HCEC 1CT (cell line): ENCODE measurements at regions not wholly inside any gene's neighbourhood (a gene's known extent, or its start where the extent isn't known, plus 50 kb on each side); places are given as distances from the start of the nearest gene placed in this dataset.

Experiments
- DNase-seq: peaks from one replicate; pipeline ENCODE4 v3.0.0-alpha.2; 2017

GRCh38 chr12:113766131-113766878, 199.8 kb downstream of the RBM19 start:
- no peak for DNase-seq

GRCh38 chr12:113764661-113765060, 201.5 kb downstream of the RBM19 start:
- DNase-seq = no peak

- DNase-seq = no peak
Observed at GRCh38 chr12:113762882-113763816, 203.0 kb downstream of the RBM19 start.

GRCh38 chr12:113762155-113762881, 203.8 kb downstream of the RBM19 start:
- no peak for DNase-seq

GRCh38 chr12:113759135-113759534, 207.0 kb downstream of the RBM19 start:
- no peak for DNase-seq

GRCh38 chr12:113758165-113758924, 207.8 kb downstream of the RBM19 start:
- DNase-seq = no peak

GRCh38 chr12:113757221-113758002, 208.7 kb downstream of the RBM19 start:
- no peak for DNase-seq

GRCh38 chr12:113756609-113757008, 209.5 kb downstream of the RBM19 start:
- no peak for DNase-seq

GRCh38 chr12:113755098-113755497, 211.0 kb downstream of the RBM19 start:
- DNase-seq = no peak

GRCh38 chr12:113751513-113751912, 214.6 kb downstream of the RBM19 start:
- DNase-seq = no peak

GRCh38 chr12:113749433-113749815, 216.7 kb downstream of the RBM19 start:
- no peak for DNase-seq

GRCh38 chr12:113748707-113749432, 217.3 kb downstream of the RBM19 start:
- no peak for DNase-seq

- no peak for DNase-seq
Observed at GRCh38 chr12:113747017-113747416, 219.1 kb downstream of the RBM19 start.

- no peak for DNase-seq
Observed at GRCh38 chr12:113744802-113745395, 221.2 kb downstream of the RBM19 start.

GRCh38 chr12:113742801-113743200, 223.3 kb downstream of the RBM19 start:
- DNase-seq = no peak

GRCh38 chr12:113740699-113741098, 225.4 kb downstream of the RBM19 start:
- DNase-seq = no peak

- no peak for DNase-seq
Observed at GRCh38 chr12:113735131-113735530, 231.0 kb downstream of the RBM19 start.

- no peak for DNase-seq
Observed at GRCh38 chr12:113734503-113734902, 231.6 kb downstream of the RBM19 start.

GRCh38 chr12:113732916-113733315, 233.2 kb downstream of the RBM19 start:
- no peak for DNase-seq

GRCh38 chr12:113727651-113728061, 238.5 kb downstream of the RBM19 start:
- peak; percentile 71 for DNase-seq
